ENCODE measurements at regions not wholly inside any gene's neighbourhood (a gene's known extent, or its start where the extent isn't known, plus 50 kb on each side); places are given as distances from the start of the nearest gene placed in this dataset.

DNA sequence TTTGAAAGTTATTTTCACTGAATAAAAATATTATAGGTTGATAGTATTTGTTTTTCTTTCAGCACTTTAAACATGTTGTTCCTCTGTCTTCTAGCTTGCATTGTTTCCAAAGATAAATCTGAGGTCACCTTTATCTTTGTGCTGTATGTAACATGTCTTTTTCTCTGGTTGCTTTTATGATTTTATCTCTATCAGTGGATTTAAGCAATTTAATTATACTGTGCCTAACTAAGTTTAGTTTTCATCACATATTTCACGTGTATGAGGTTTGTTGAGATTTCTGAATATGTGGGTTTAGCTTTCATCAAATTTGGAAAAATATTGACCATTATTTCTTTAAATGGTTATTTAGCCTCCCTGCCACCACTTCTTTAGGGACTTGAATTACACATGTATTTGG is 214.5 kb downstream of the SNX18 start:
- TF ChIP-seq, protein P1, sequence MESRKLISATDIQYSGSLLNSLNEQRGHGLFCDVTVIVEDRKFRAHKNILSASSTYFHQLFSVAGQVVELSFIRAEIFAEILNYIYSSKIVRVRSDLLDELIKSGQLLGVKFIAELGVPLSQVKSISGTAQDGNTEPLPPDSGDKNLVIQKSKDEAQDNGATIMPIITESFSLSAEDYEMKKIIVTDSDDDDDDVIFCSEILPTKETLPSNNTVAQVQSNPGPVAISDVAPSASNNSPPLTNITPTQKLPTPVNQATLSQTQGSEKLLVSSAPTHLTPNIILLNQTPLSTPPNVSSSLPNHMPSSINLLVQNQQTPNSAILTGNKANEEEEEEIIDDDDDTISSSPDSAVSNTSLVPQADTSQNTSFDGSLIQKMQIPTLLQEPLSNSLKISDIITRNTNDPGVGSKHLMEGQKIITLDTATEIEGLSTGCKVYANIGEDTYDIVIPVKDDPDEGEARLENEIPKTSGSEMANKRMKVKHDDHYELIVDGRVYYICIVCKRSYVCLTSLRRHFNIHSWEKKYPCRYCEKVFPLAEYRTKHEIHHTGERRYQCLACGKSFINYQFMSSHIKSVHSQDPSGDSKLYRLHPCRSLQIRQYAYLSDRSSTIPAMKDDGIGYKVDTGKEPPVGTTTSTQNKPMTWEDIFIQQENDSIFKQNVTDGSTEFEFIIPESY (IDR thresholded peaks at IDR 0.05; ENCODE audit: borderline replicate concordance, low read depth): no peak
- TF ChIP-seq, protein P2, sequence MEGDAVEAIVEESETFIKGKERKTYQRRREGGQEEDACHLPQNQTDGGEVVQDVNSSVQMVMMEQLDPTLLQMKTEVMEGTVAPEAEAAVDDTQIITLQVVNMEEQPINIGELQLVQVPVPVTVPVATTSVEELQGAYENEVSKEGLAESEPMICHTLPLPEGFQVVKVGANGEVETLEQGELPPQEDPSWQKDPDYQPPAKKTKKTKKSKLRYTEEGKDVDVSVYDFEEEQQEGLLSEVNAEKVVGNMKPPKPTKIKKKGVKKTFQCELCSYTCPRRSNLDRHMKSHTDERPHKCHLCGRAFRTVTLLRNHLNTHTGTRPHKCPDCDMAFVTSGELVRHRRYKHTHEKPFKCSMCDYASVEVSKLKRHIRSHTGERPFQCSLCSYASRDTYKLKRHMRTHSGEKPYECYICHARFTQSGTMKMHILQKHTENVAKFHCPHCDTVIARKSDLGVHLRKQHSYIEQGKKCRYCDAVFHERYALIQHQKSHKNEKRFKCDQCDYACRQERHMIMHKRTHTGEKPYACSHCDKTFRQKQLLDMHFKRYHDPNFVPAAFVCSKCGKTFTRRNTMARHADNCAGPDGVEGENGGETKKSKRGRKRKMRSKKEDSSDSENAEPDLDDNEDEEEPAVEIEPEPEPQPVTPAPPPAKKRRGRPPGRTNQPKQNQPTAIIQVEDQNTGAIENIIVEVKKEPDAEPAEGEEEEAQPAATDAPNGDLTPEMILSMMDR (IDR thresholded peaks at IDR 0.05): no peak
- TF ChIP-seq RXRA (IDR thresholded peaks at IDR 0.05; ENCODE audit: borderline replicate concordance, low read depth) (no peak), TAF1 (IDR thresholded peaks at IDR 0.05; ENCODE audit: borderline replicate concordance, low read depth, low read length) (no peak)

Measured in SK-N-SH (cell line).